Transverse colon (tissue), 3 donors: ENCODE measurements at regions not wholly inside any gene's neighbourhood (a gene's known extent, or its start where the extent isn't known, plus 50 kb on each side); places are given as distances from the start of the nearest gene placed in this dataset.

Source experiments
- CTCF ChIP-seq, 5 experiments: fragments of 200-600 bp in 3 of 5; fragments of 450-650 bp in 2 of 5; sonication (generic) in 3 of 5; IDR thresholded peaks; 1 replicate in 2 of 5; 2 replicates in 3 of 5; pipeline ENCODE4 v1.5.1; 2016 to 2017; ENCODE audit warnings: antibody characterized with exemption in 5 of 5, inconsistent platforms in 3 of 5, mild to moderate bottlenecking in 2 of 5, moderate library complexity in 1 of 5
- POLR2A ChIP-seq: fragments of 450-650 bp; IDR thresholded peaks from one replicate; pipeline ENCODE4 v1.6.1; 2016; ENCODE audit warnings: antibody characterized with exemption, mild to moderate bottlenecking, moderate library complexity

- no peak for TF ChIP-seq CTCF (IDR thresholded peaks at IDR 0.05)
- TF ChIP-seq POLR2A, result no peak
Measured at GRCh38 chr4:153065276-153065675, 129.2 kb downstream of the FHDC1 start.
